CD4-positive, CD25-positive, alpha-beta regulatory T cell (primary cell): ENCODE measurements at regions not wholly inside any gene's neighbourhood (a gene's known extent, or its start where the extent isn't known, plus 50 kb on each side); places are given as distances from the start of the nearest gene placed in this dataset.

Source experiments
- ATAC-seq, 2 donors: fragments of 150-1000 bp; cut with Tn5 transposase; one replicate each; pipeline ENCODE4 v1.10.0; 2021; ENCODE audit warnings: low read depth in 2 of 2, moderate number of reproducible peaks in 2 of 2, moderate library complexity in 1 of 2
- DNase-seq, 3 donors: peaks; one replicate each; pipeline versions ENCODE4 v3.0.0 to v3.0.0-alpha.2; 2012 to 2022; ENCODE audit warnings: mixed read lengths in 1 of 3
- H3K27ac ChIP-seq: one replicate; pipeline ENCODE4 v1.7.0; 2013; ENCODE audit warnings: mild to moderate bottlenecking, low read length; ENCODE audit not compliant: insufficient read depth, poor library complexity, severe bottlenecking
- H3K27me3 ChIP-seq: one replicate; pipeline ENCODE4 v1.7.0; 2013; ENCODE audit warnings: low read length; ENCODE audit not compliant: control insufficient read depth, insufficient read depth
- H3K36me3 ChIP-seq: one replicate; pipeline ENCODE4 v1.7.0; 2013; ENCODE audit warnings: mild to moderate bottlenecking, low read length, moderate library complexity; ENCODE audit not compliant: control insufficient read depth, insufficient read depth
- H3K4me1 ChIP-seq: 2 replicates; pipeline ENCODE4 v1.7.0; 2013; ENCODE audit warnings: mild to moderate bottlenecking, low read length; ENCODE audit not compliant: insufficient read depth, control insufficient read depth, poor library complexity, severe bottlenecking
- H3K4me3 ChIP-seq: one replicate; pipeline ENCODE4 v1.7.0; 2013; ENCODE audit warnings: low read depth, mild to moderate bottlenecking, low read length, moderate library complexity
- H3K9me3 ChIP-seq, 2 experiments: 1 replicate in 1 of 2; 2 replicates in 1 of 2; pipeline ENCODE4 v1.7.0; 2013; ENCODE audit warnings: low read length in 2 of 2, mild to moderate bottlenecking in 1 of 2, moderate library complexity in 1 of 2; ENCODE audit not compliant: control insufficient read depth in 2 of 2
- H3K27ac Mint-ChIP-seq, 3 donors: one replicate each; pipeline ENCODE4 v1.8.0; 2020 to 2022; ENCODE audit warnings: mild to moderate bottlenecking in 3 of 3, mixed read lengths in 3 of 3, moderate library complexity in 2 of 3
- H3K27me3 Mint-ChIP-seq: one replicate; pipeline ENCODE4 v1.8.0; 2022; ENCODE audit warnings: mild to moderate bottlenecking, mixed read lengths
- H3K36me3 Mint-ChIP-seq: one replicate; pipeline ENCODE4 v1.8.0; 2020; ENCODE audit warnings: mixed read lengths
- H3K4me1 Mint-ChIP-seq, 4 donors: one replicate each; pipeline ENCODE4 v1.8.0; 2020 to 2022; ENCODE audit warnings: mixed read lengths in 4 of 4, mild to moderate bottlenecking in 1 of 4
- H3K4me3 Mint-ChIP-seq, 4 donors: one replicate each; pipeline ENCODE4 v1.8.0; 2020 to 2022; ENCODE audit warnings: mild to moderate bottlenecking in 4 of 4, mixed read lengths in 4 of 4, moderate library complexity in 3 of 4
- H3K9me3 Mint-ChIP-seq, 7 donors: one replicate each; pipeline ENCODE4 v1.8.0; 2020 to 2022; ENCODE audit warnings: mixed read lengths in 7 of 7, mild to moderate bottlenecking in 3 of 7, moderate library complexity in 2 of 7

DNA sequence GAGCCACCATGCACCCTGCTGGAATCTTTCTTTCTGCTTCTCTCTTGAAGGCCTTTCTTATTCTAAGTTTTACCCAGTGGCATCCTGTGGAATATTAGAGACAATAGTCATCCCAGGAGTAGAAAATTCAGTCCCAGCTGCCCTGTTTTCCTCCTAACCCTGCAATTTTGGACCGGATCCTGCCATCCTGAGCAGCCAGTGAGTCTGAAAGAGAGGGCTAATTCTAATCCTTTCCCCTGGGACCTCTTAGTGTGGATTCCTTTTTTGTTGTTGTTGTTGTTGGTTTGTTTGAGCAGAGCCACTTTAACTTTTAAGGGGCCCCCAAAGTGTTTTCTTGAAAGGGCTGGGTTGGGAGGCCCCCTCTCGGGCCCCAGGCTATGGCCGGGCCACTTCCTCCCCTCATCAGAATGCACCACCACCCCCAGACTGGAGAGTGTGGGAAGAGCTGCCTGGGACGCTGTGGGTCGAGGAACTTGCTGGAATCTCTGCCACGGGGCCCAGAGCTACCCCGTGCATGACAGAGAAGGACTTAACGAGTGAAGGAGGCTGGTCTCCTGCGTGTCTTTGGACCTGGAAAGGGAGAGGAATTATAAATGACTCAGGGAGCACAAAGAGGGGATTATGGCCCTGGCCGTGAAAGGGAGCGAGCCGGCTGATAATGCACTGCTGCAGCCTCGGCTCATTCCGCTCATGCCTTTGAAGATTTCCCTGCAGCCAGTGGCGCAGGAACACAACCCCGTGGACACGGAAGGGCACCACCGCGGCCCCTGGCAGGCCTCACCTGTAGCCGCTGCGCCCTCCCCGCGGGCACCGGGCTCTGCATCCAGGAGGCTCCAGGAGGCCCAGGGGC lies 81.0 kb upstream of the AKT3 start:
- Histone ChIP-seq H3K4me3 (no peak overlapping the region), H3K4me1 (no peaks in the 10 kb centered on the region), H3K27me3 (peaks cover 6% of the 10 kb centered on the region), H3K36me3 (no peaks in the 10 kb centered on the region), H3K27ac (no peak overlapping the region), H3K9me3 (no peaks in the 10 kb centered on the region)
- Mint-ChIP-seq H3K36me3 (no peaks in the 10 kb centered on the region), H3K27me3 (peaks cover 17% of the 10 kb centered on the region), H3K4me1 (no peaks in the 10 kb centered on the region), H3K4me3 (no peak overlapping the region), H3K9me3 (peaks cover 0 to 9% (median 5%) of the 10 kb centered on the region in 7 donors), H3K27ac (no peak overlapping the region)
- ATAC-seq (no peak), DNase-seq (no peak)

DNA sequence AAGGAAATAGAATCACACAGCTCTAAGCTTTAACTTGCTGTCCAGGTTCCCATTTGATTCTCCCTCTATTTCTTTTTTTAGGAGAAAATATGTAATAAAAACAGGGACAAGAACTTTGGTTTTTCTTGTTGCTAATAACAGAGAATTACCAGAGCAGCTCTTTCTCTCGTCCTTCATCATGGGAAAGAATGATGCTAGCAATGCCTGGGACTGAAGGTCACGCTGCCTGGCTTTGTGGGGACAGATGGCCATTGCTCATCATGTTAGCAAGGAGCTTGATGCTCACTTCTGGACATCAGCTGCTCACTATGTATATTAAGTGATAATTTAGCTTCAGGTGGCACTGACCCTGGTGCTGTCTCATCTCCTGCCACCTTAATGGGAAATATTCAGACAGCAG lies 77.3 kb upstream of the AKT3 start:
- DNase-seq (no peak), ATAC-seq (no peak)
- no peaks in the 10 kb centered on the region for H3K36me3 ChIP-seq
- H3K27me3 ChIP-seq = no peaks in the 10 kb centered on the region
- Mint-ChIP-seq H3K27ac (no peak overlapping the region), H3K4me3 (no peak overlapping the region), H3K9me3 (peaks cover 0 to 2% (median 0%) of the 10 kb centered on the region in 7 donors), H3K27me3 (peaks cover 15% of the 10 kb centered on the region), H3K36me3 (no peaks in the 10 kb centered on the region), H3K4me1 (no peaks in the 10 kb centered on the region)
- H3K4me1 ChIP-seq = no peaks in the 10 kb centered on the region
- no peaks in the 10 kb centered on the region for H3K9me3 ChIP-seq
- no peak overlapping the region for H3K27ac ChIP-seq
- no peak overlapping the region for H3K4me3 ChIP-seq

DNA sequence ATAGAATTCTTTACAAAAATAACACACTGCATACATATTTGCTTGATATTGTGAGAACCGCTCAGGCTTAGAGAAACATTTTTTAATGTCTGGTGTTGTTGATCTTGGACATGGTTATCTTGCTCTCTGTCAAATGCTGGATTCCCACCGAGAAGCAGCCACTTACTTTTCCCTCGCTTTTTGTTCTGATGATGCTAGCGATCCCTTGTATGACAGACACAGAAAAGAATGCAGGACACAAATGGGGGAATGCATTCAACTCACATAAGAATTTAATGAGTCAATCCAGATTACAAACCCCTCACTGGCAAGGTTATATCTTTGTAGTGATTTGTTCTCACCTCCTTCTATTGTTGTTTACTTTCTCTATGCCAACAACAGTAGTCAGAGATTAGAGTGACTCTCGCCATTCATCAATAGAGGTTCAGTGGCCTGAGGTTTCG lies 76.8 kb upstream of the AKT3 start:
- Mint-ChIP-seq H3K9me3 (peaks cover 0 to 2% (median 0%) of the 10 kb centered on the region in 7 donors), H3K4me3 (no peak overlapping the region), H3K27me3 (peaks cover 19% of the 10 kb centered on the region), H3K36me3 (no peaks in the 10 kb centered on the region), H3K4me1 (no peaks in the 10 kb centered on the region), H3K27ac (no peak overlapping the region)
- H3K36me3 ChIP-seq = no peaks in the 10 kb centered on the region
- no peak for ATAC-seq
- H3K9me3 ChIP-seq = no peaks in the 10 kb centered on the region
- no peak for DNase-seq
- H3K27ac ChIP-seq = no peak overlapping the region
- H3K27me3 ChIP-seq = peaks cover 2% of the 10 kb centered on the region
- no peak overlapping the region for H3K4me3 ChIP-seq
- no peaks in the 10 kb centered on the region for H3K4me1 ChIP-seq

GRCh38 chr1:243926299-243926698 lies 76.3 kb upstream of the AKT3 start:
- H3K27me3 Mint-ChIP-seq = peaks cover 25% of the 10 kb centered on the region
- H3K36me3 ChIP-seq = no peaks in the 10 kb centered on the region
- H3K4me1 Mint-ChIP-seq = no peaks in the 10 kb centered on the region
- H3K36me3 Mint-ChIP-seq = no peaks in the 10 kb centered on the region
- ATAC-seq (no peak), DNase-seq (no peak)
- no peaks in the 10 kb centered on the region for H3K9me3 ChIP-seq
- peaks cover 7% of the 10 kb centered on the region for H3K27me3 ChIP-seq
- no peak overlapping the region for H3K27ac ChIP-seq
- H3K4me3 Mint-ChIP-seq = no peak overlapping the region
- no peak overlapping the region for H3K27ac Mint-ChIP-seq
- no peak overlapping the region for H3K4me3 ChIP-seq
- no peaks in the 10 kb centered on the region for H3K4me1 ChIP-seq
- H3K9me3 Mint-ChIP-seq = peaks cover 0 to 3% (median 0%) of the 10 kb centered on the region in 7 donors

DNA sequence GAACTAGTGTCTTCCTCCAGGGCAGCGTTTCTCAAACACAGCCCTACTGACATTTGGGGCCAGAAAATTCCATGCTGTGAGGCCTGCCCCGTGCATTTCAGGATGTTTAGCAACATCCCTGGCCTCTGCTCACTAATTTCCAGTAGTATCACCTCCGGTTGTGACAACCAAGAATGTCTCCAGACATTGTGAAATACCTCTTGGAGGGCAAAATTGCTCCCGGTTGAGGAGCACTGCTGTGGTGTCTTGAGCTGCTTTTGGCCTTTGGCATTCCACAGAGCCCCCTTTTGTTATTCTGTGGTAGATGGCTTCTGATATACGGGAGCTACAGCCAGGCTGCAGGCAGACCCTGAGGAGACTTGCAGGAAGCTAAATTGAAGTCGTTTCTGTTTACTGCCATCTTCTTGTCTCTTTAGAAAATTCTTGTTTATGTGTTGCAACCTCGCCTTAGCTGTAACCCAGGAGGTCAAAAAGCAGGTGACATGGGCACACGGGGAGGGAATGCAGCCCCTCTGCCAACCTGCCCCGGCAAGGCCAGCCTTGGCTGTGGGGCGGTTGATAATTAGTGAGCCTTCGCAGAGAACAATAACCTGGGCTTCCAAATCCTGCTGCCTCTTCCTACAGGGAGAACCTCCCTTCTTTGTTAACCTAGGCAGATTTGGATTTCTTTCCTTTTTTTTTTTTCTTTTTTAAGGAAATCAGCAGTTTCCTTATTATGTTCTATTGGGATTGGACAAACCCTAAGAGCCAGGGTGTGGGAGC lies 74.7 kb upstream of the AKT3 start:
- Histone ChIP-seq H3K4me3 (no peak overlapping the region), H3K36me3 (no peaks in the 10 kb centered on the region), H3K27me3 (peaks cover 7% of the 10 kb centered on the region), H3K27ac (no peak overlapping the region), H3K9me3 (no peaks in the 10 kb centered on the region), H3K4me1 (no peaks in the 10 kb centered on the region)
- peaks cover 30% of the 10 kb centered on the region for H3K27me3 Mint-ChIP-seq
- H3K27ac Mint-ChIP-seq = peak overlapping the region in 1 of 3 donors; percentile 21
- H3K4me3 Mint-ChIP-seq = no peak overlapping the region
- H3K36me3 Mint-ChIP-seq = no peaks in the 10 kb centered on the region
- peaks cover 0 to 2% (median 0%) of the 10 kb centered on the region in 7 donors for H3K9me3 Mint-ChIP-seq
- no peaks in the 10 kb centered on the region for H3K4me1 Mint-ChIP-seq
- ATAC-seq (no peak), DNase-seq (no peak)

DNA sequence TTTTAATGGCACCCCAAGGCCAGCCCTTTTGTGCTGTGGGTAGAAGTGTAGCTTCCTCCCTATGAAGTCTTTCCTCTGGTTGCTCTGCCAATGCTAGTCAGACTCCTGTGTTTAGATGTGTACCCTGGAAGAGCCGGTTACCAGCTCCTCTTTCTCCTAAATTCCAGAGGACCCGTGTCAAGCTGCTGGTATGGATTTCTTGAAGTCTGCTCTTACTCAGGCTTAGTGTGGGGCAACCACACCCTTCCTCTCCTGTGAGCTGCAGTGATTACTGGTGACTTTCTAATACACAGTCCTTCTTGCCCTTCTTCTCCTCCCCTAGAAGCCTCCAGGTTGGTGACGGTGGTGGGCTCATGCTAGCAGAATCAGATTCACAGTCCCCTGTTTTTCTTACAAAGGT lies 74.1 kb upstream of the AKT3 start:
- Mint-ChIP-seq H3K4me1 (no peaks in the 10 kb centered on the region), H3K4me3 (no peak overlapping the region), H3K36me3 (no peaks in the 10 kb centered on the region)

DNA sequence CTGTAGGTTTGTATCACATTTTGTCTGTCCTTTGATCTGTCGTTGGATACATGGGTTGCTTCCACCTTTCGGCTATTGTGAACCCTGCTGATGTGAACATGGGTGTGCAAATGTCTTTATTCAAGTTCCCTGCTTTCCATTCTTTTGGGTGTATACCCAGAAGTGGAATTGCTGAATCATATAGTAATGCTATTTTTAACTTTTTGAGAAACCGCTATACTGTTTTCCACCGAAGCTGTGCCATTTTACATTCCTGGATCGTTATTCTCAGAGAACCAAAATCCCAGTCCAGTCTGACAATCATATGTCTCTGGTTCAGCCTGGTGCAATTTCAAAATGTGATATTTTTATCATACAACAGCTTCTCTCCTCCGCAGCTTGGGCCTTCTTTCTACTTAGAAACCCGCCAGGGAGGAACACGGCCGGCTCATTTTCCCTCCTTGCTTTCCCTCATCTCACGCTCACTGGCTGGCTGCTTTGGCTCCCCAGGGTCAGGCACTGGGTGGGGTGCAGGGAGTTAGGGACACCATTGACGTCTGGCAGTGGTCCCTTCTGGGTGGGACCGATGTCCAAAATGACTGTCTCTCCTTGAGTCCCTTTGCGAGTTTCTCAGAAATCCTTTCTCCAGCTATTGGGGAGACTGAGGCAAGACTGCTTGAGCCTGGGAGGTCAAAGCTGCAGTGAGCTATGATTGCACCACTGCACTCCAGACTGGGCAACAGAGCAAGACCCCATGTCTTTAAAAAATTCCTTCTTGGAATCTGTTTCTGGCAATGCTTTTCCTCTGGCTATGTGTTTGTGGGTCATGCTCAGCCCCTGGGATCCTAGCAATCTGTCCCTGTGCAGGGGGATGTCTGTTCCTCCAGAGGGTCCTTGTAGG lies 73.5 kb upstream of the AKT3 start:
- Histone ChIP-seq H3K27me3 (peaks cover 11% of the 10 kb centered on the region), H3K4me1 (no peaks in the 10 kb centered on the region), H3K4me3 (no peak overlapping the region), H3K36me3 (no peaks in the 10 kb centered on the region), H3K27ac (no peak overlapping the region), H3K9me3 (no peaks in the 10 kb centered on the region)
- peaks cover 40% of the 10 kb centered on the region for H3K27me3 Mint-ChIP-seq
- no peaks in the 10 kb centered on the region for H3K36me3 Mint-ChIP-seq
- H3K4me1 Mint-ChIP-seq = no peaks in the 10 kb centered on the region
- DNase-seq (no peak), ATAC-seq (no peak)
- H3K9me3 Mint-ChIP-seq = peaks cover 0 to 2% (median 0%) of the 10 kb centered on the region in 7 donors
- H3K4me3 Mint-ChIP-seq = no peak overlapping the region
- no peak overlapping the region for H3K27ac Mint-ChIP-seq

More for the DNA sequence above, 74.1 kb upstream of the AKT3 start:
- Histone ChIP-seq H3K4me1 (no peaks in the 10 kb centered on the region), H3K9me3 (no peaks in the 10 kb centered on the region), H3K4me3 (no peak overlapping the region), H3K27me3 (peaks cover 7% of the 10 kb centered on the region), H3K36me3 (no peaks in the 10 kb centered on the region), H3K27ac (no peak overlapping the region)
- Mint-ChIP-seq H3K27me3 (peaks cover 34% of the 10 kb centered on the region), H3K9me3 (peaks cover 0 to 2% (median 0%) of the 10 kb centered on the region in 7 donors), H3K27ac (no peak overlapping the region)
- no peak for ATAC-seq
- no peak for DNase-seq
